ENCODE measurements at regions not wholly inside any gene's neighbourhood (a gene's known extent, or its start where the extent isn't known, plus 50 kb on each side); places are given as distances from the start of the nearest gene placed in this dataset.

DNA sequence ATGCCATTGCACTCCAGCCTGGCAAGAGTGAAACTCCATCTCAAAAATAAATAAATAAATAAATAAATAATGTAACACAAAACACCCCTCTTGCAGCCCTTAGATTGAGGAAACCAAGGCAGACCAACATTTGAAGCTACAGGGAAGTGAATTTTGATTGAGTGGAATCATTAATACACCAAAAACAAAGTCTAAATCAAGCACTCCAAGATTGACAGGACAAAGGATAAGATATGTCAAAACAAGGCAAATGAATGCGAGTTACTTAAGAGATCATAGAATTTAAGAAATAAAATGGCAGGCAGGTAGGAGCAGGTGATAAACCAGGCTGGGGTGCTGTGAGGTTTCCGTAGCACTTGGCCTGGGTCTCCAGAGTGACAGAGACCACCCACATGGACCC lies 54.9 kb upstream of the RAB12 start (continued):
- TF ChIP-seq, protein P1, sequence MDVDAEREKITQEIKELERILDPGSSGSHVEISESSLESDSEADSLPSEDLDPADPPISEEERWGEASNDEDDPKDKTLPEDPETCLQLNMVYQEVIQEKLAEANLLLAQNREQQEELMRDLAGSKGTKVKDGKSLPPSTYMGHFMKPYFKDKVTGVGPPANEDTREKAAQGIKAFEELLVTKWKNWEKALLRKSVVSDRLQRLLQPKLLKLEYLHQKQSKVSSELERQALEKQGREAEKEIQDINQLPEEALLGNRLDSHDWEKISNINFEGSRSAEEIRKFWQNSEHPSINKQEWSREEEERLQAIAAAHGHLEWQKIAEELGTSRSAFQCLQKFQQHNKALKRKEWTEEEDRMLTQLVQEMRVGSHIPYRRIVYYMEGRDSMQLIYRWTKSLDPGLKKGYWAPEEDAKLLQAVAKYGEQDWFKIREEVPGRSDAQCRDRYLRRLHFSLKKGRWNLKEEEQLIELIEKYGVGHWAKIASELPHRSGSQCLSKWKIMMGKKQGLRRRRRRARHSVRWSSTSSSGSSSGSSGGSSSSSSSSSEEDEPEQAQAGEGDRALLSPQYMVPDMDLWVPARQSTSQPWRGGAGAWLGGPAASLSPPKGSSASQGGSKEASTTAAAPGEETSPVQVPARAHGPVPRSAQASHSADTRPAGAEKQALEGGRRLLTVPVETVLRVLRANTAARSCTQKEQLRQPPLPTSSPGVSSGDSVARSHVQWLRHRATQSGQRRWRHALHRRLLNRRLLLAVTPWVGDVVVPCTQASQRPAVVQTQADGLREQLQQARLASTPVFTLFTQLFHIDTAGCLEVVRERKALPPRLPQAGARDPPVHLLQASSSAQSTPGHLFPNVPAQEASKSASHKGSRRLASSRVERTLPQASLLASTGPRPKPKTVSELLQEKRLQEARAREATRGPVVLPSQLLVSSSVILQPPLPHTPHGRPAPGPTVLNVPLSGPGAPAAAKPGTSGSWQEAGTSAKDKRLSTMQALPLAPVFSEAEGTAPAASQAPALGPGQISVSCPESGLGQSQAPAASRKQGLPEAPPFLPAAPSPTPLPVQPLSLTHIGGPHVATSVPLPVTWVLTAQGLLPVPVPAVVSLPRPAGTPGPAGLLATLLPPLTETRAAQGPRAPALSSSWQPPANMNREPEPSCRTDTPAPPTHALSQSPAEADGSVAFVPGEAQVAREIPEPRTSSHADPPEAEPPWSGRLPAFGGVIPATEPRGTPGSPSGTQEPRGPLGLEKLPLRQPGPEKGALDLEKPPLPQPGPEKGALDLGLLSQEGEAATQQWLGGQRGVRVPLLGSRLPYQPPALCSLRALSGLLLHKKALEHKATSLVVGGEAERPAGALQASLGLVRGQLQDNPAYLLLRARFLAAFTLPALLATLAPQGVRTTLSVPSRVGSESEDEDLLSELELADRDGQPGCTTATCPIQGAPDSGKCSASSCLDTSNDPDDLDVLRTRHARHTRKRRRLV (CRISPR knock-in tag; IDR thresholded peaks at IDR 0.05), result no peak
- no peak for TF ChIP-seq MAF1 (CRISPR knock-in tag; IDR thresholded peaks at IDR 0.05; ENCODE audit: borderline replicate concordance)
- no peak for TF ChIP-seq IRX3 (CRISPR knock-in tag; IDR thresholded peaks at IDR 0.05; ENCODE audit: borderline replicate concordance, low read depth)
- no peak for TF ChIP-seq ZNF337 (CRISPR knock-in tag; IDR thresholded peaks at IDR 0.05; ENCODE audit: borderline replicate concordance, low read depth)
- TF ChIP-seq ZNF652 (CRISPR knock-in tag; IDR thresholded peaks at IDR 0.05; ENCODE audit: borderline replicate concordance, low read depth), result no peak

DNA sequence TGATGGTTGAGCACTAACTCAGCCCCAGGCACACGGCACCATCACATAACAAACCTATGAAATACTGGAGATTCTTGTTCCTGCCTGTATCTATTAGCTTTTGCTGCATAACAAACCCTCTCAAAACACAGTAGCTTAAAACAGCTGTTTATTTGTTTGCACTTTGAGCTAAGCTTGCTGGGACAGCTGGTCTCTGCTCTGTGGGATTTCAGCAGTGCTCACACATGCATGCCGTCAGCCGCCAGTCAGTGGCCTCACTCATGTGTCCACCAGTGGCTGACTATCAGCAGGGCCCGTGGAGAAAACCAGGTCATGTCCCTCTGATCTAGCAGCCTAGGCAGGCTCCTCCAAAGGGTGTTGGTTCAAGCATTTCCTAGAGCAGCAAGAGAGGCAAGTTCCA lies 52.8 kb upstream of the RAB12 start:
- H3K4me3 ChIP-seq (replicated peaks in 1 of 3; ENCODE audit: insufficient read depth in 1 of 3, low read depth in 2 of 3, low read length in 3 of 3), result no peak overlapping the region
- DNase-seq (ENCODE audit: low spot score) (no peak), ATAC-seq (peak; percentile 82), FAIRE-seq (no peak)
- WGBS (ENCODE audit: low lambda C conversion rate), result 11% methylated on average over 3 of the region's 4 CpGs
- no peak overlapping the region for H2AFZ ChIP-seq (ENCODE audit: low read length)
- no peaks in the 10 kb centered on the region for H3K27me3 ChIP-seq (ENCODE audit: control insufficient read depth in 1 of 2, insufficient read depth in 2 of 2, low read length in 2 of 2)
- no peak overlapping the region for H3K4me2 ChIP-seq (ENCODE audit: low read depth, low read length)
- no peaks in the 10 kb centered on the region for H4K20me1 ChIP-seq (ENCODE audit: insufficient read depth, low read length)
- intact Hi-C loops (cut with micrococcal nuclease; ENCODE audit: unreplicated experiment) (no loop called here), in situ Hi-C loops (cut with HindIII; ENCODE audit: extremely low pct_ligation_motif_present, low pct_unique_long_range_greater_than_20kb) (no loop called here)
- H3K36me3 ChIP-seq (replicated peaks in 1 of 2; ENCODE audit: control insufficient read depth in 1 of 2, insufficient read depth in 2 of 2, low read length in 2 of 2), result no peaks in the 10 kb centered on the region
- ChIA-PET POLR2A (no interaction called here), CTCF (ENCODE audit: low intra/inter-chr PET ratio, low total read pairs) (no interaction called here)
- BruUV-seq (replicated peaks), result no TSS peak
- no peaks in the 10 kb centered on the region for H3K9me3 ChIP-seq (ENCODE audit: low read length)
- no peaks in the 10 kb centered on the region for H3K79me2 ChIP-seq (ENCODE audit: insufficient read depth, low read length)
- H3K27ac ChIP-seq (ENCODE audit: extremely low read length, insufficient read depth, low read length), result no peak overlapping the region
- TF ChIP-seq ZFP82 (CRISPR knock-in tag; IDR thresholded peaks at IDR 0.05; ENCODE audit: borderline replicate concordance) (no peak), SSRP1 (CRISPR knock-in tag; IDR thresholded peaks at IDR 0.05) (no peak), HNF4A (CRISPR knock-in tag; IDR thresholded peaks at IDR 0.05) (peak; percentile 28; the same call in 1 of the 2 replicates), ZNF792 (CRISPR knock-in tag; IDR thresholded peaks at IDR 0.05) (no peak), MIXL1 (CRISPR knock-in tag; IDR thresholded peaks at IDR 0.05) (no peak), MAF1 (CRISPR knock-in tag; IDR thresholded peaks at IDR 0.05; ENCODE audit: borderline replicate concordance) (no peak), FOXP1 (IDR thresholded peaks at IDR 0.05) (no peak), FOXP1 (CRISPR knock-in tag; IDR thresholded peaks at IDR 0.05) (no peak), RBAK (CRISPR knock-in tag; IDR thresholded peaks at IDR 0.05) (peak; percentile 91), KLF16 (CRISPR knock-in tag; IDR thresholded peaks at IDR 0.05) (no peak)
- TF ChIP-seq, protein P2, sequence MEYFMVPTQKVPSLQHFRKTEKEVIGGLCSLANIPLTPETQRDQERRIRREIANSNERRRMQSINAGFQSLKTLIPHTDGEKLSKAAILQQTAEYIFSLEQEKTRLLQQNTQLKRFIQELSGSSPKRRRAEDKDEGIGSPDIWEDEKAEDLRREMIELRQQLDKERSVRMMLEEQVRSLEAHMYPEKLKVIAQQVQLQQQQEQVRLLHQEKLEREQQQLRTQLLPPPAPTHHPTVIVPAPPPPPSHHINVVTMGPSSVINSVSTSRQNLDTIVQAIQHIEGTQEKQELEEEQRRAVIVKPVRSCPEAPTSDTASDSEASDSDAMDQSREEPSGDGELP (IDR thresholded peaks at IDR 0.05; ENCODE audit: borderline replicate concordance, low read depth), result peak; percentile 72
- TF ChIP-seq, protein P3, sequence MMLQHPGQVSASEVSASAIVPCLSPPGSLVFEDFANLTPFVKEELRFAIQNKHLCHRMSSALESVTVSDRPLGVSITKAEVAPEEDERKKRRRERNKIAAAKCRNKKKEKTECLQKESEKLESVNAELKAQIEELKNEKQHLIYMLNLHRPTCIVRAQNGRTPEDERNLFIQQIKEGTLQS (CRISPR knock-in tag; IDR thresholded peaks at IDR 0.05), result no peak
- H3K9ac ChIP-seq (ENCODE audit: insufficient read depth, low read depth, low read length), result no peak overlapping the region
- H3K4me1 ChIP-seq (ENCODE audit: insufficient read depth, low read length), result peaks cover 10% of the 10 kb centered on the region; the same call in 1 of the 2 replicates

All from HepG2 (cell line).